A673 (cell line): ENCODE measurements at regions not wholly inside any gene's neighbourhood (a gene's known extent, or its start where the extent isn't known, plus 50 kb on each side); places are given as distances from the start of the nearest gene placed in this dataset.

Experiments used
- CTCF ChIP-seq: fragments of 300-800, 200-600 bp; sonication (generic); conservative IDR thresholded peaks from 2 replicates; pipeline ENCODE4 v1.5.1; 2017; ENCODE audit warnings: low read depth, mild to moderate bottlenecking, antibody characterized with exemption, low read length, moderate library complexity, mixed read lengths
- EZH2 ChIP-seq: fragments of 200-600 bp; sonication (generic); IDR thresholded peaks from 2 replicates; pipeline ENCODE4 v1.6.1; 2017; ENCODE audit warnings: borderline replicate concordance, low read depth, mild to moderate bottlenecking, mixed read lengths, antibody characterized with exemption, low read length; ENCODE audit not compliant: poor library complexity, severe bottlenecking

- no peak for TF ChIP-seq CTCF
- no peak for TF ChIP-seq EZH2
These were observed 65.2 kb downstream of the POU3F3 start for GRCh38 chr2:104919127-104919526.
